ENCODE measurements at regions not wholly inside any gene's neighbourhood (a gene's known extent, or its start where the extent isn't known, plus 50 kb on each side); places are given as distances from the start of the nearest gene placed in this dataset.

- no peaks in the 10 kb centered on the region for H3K27me3 Mint-ChIP-seq
- H3K4me3 Mint-ChIP-seq, result no peak overlapping the region
- H3K36me3 Mint-ChIP-seq (ENCODE audit: insufficient read depth), result no peaks in the 10 kb centered on the region
- DNase-seq (ENCODE audit: low spot score in 2 of 2) (no peak), ATAC-seq (replicated peaks; ENCODE audit: extremely low read depth, poor library complexity, severe bottlenecking) (no peak)
- H3K9me3 Mint-ChIP-seq, result peaks cover 18% of the 10 kb centered on the region
- no peaks in the 10 kb centered on the region for H3K4me1 Mint-ChIP-seq
- H3K27ac Mint-ChIP-seq (ENCODE audit: low read depth), result no peak overlapping the region
Measured at GRCh38 chr5:125179612-125180011, 433.2 kb upstream of the ZNF608 start.

- ATAC-seq (replicated peaks; ENCODE audit: extremely low read depth, poor library complexity, severe bottlenecking) (no peak), DNase-seq (ENCODE audit: low spot score in 2 of 2) (no peak)
- Mint-ChIP-seq H3K27ac (ENCODE audit: low read depth) (no peak overlapping the region), H3K27me3 (no peaks in the 10 kb centered on the region), H3K36me3 (ENCODE audit: insufficient read depth) (no peaks in the 10 kb centered on the region), H3K4me1 (no peaks in the 10 kb centered on the region), H3K9me3 (peaks cover 19% of the 10 kb centered on the region), H3K4me3 (no peak overlapping the region)
Measured at GRCh38 chr5:125180231-125180829, 433.9 kb upstream of the ZNF608 start.

DNA sequence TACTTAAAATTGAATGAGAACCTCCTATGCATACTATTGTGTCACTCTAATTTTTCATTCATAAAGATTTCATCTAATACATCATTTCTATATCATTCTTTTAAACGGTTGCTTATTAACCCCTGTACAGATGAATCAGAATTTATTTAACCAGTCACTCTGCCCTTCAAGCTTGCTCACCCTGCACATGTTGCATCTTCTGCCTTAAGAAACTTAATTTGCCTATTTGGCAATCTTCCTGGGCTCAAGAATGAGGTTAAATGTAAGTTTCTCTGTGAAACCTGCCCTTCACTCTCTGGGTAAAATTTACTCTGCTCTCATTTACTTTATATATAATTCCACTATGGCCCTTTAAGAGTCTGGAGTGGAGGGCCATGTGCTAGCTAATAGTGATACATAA, 434.7 kb upstream of the ZNF608 start:
- ATAC-seq (replicated peaks; ENCODE audit: extremely low read depth, poor library complexity, severe bottlenecking), result no peak
- Mint-ChIP-seq H3K36me3 (ENCODE audit: insufficient read depth) (no peaks in the 10 kb centered on the region), H3K4me1 (no peaks in the 10 kb centered on the region), H3K9me3 (peaks cover 28% of the 10 kb centered on the region), H3K4me3 (no peak overlapping the region), H3K27me3 (no peaks in the 10 kb centered on the region), H3K27ac (ENCODE audit: low read depth) (no peak overlapping the region)
- DNase-seq (ENCODE audit: low spot score in 2 of 2), result no peak

- H3K27me3 Mint-ChIP-seq, result no peaks in the 10 kb centered on the region
- no peak overlapping the region for H3K4me3 Mint-ChIP-seq
- H3K36me3 Mint-ChIP-seq (ENCODE audit: insufficient read depth), result no peaks in the 10 kb centered on the region
- DNase-seq (ENCODE audit: low spot score in 2 of 2) (no peak), ATAC-seq (replicated peaks; ENCODE audit: extremely low read depth, poor library complexity, severe bottlenecking) (no peak)
- no peaks in the 10 kb centered on the region for H3K4me1 Mint-ChIP-seq
- H3K9me3 Mint-ChIP-seq, result peaks cover 30% of the 10 kb centered on the region
- H3K27ac Mint-ChIP-seq (ENCODE audit: low read depth), result no peak overlapping the region
Measured at GRCh38 chr5:125181955-125182354, 435.5 kb upstream of the ZNF608 start.

GRCh38 chr5:125185740-125186139, 439.3 kb upstream of the ZNF608 start:
- Mint-ChIP-seq H3K27me3 (no peaks in the 10 kb centered on the region), H3K4me1 (no peaks in the 10 kb centered on the region), H3K9me3 (peaks cover 12% of the 10 kb centered on the region), H3K4me3 (no peak overlapping the region), H3K36me3 (ENCODE audit: insufficient read depth) (no peaks in the 10 kb centered on the region), H3K27ac (ENCODE audit: low read depth) (no peak overlapping the region)
- DNase-seq (ENCODE audit: low spot score in 2 of 2) (no peak), ATAC-seq (replicated peaks; ENCODE audit: extremely low read depth, poor library complexity, severe bottlenecking) (no peak)

GRCh38 chr5:125186911-125187375, 440.5 kb upstream of the ZNF608 start:
- no peaks in the 10 kb centered on the region for H3K4me1 Mint-ChIP-seq
- H3K4me3 Mint-ChIP-seq, result no peak overlapping the region
- no peaks in the 10 kb centered on the region for H3K27me3 Mint-ChIP-seq

GRCh38 chr5:125189531-125189941, 443.1 kb upstream of the ZNF608 start:
- Mint-ChIP-seq H3K4me1 (no peaks in the 10 kb centered on the region), H3K4me3 (no peak overlapping the region)

More at GRCh38 chr5:125186911-125187375, 440.5 kb upstream of the ZNF608 start:
- H3K9me3 Mint-ChIP-seq, result peaks cover 12% of the 10 kb centered on the region
- no peak for DNase-seq (ENCODE audit: low spot score in 2 of 2)
- ATAC-seq (replicated peaks; ENCODE audit: extremely low read depth, poor library complexity, severe bottlenecking), result no peak
- H3K36me3 Mint-ChIP-seq (ENCODE audit: insufficient read depth), result no peaks in the 10 kb centered on the region
- no peak overlapping the region for H3K27ac Mint-ChIP-seq (ENCODE audit: low read depth)

GRCh38 chr5:125190232-125191087, 444.0 kb upstream of the ZNF608 start:
- Mint-ChIP-seq H3K36me3 (ENCODE audit: insufficient read depth) (no peaks in the 10 kb centered on the region), H3K27ac (ENCODE audit: low read depth) (no peak overlapping the region), H3K4me3 (no peak overlapping the region), H3K27me3 (no peaks in the 10 kb centered on the region), H3K9me3 (peaks cover 9% of the 10 kb centered on the region), H3K4me1 (no peaks in the 10 kb centered on the region)
- ATAC-seq (replicated peaks; ENCODE audit: extremely low read depth, poor library complexity, severe bottlenecking), result no peak
- DNase-seq (ENCODE audit: low spot score in 2 of 2), result no peak

More at GRCh38 chr5:125189531-125189941, 443.1 kb upstream of the ZNF608 start:
- no peaks in the 10 kb centered on the region for H3K27me3 Mint-ChIP-seq
- H3K9me3 Mint-ChIP-seq, result peaks cover 12% of the 10 kb centered on the region
- no peak overlapping the region for H3K27ac Mint-ChIP-seq (ENCODE audit: low read depth)
- DNase-seq (ENCODE audit: low spot score in 2 of 2) (no peak), ATAC-seq (replicated peaks; ENCODE audit: extremely low read depth, poor library complexity, severe bottlenecking) (no peak)
- H3K36me3 Mint-ChIP-seq (ENCODE audit: insufficient read depth), result no peaks in the 10 kb centered on the region

GRCh38 chr5:125194883-125195282, 448.4 kb upstream of the ZNF608 start:
- no peaks in the 10 kb centered on the region for H3K27me3 Mint-ChIP-seq
- no peaks in the 10 kb centered on the region for H3K4me1 Mint-ChIP-seq
- H3K9me3 Mint-ChIP-seq, result no peaks in the 10 kb centered on the region
- ATAC-seq (replicated peaks; ENCODE audit: extremely low read depth, poor library complexity, severe bottlenecking) (no peak), DNase-seq (ENCODE audit: low spot score in 2 of 2) (no peak)
- H3K4me3 Mint-ChIP-seq, result no peak overlapping the region
- H3K36me3 Mint-ChIP-seq (ENCODE audit: insufficient read depth), result no peaks in the 10 kb centered on the region
- no peak overlapping the region for H3K27ac Mint-ChIP-seq (ENCODE audit: low read depth)

DNA sequence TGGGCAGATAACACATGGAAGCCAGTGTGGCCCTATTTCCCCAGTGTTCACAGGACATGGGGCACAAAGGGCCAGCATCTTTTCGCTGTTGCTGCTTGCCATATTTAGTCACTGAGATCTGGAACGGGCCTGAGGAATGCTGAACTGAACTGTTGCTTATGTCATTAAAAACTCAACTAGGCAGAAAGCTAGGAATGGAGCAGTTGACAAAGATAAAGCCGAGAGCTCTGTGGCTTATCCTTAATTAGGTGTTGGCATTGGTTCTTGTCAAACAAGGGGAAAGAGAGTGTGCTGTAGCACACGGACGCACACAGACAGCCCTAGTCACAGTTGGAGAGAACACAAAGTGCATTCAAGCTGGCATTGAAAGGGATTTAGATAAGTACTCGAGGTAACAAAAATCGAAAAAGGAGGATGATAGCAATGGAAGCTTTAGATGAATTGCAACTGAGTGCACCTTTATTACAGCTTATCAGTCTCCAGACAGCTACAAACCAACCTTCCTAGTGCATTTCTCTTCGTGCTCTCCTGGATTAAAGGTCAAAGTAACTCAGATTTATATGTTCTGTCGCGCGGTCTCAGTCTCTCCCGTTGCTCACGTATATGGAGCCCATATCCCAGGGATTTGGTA, 450.2 kb upstream of the ZNF608 start:
- no peak overlapping the region for H3K27ac Mint-ChIP-seq (ENCODE audit: low read depth)
- no peaks in the 10 kb centered on the region for H3K36me3 Mint-ChIP-seq (ENCODE audit: insufficient read depth)
- H3K4me1 Mint-ChIP-seq, result no peaks in the 10 kb centered on the region
- no peak for DNase-seq (ENCODE audit: low spot score in 2 of 2)
- H3K4me3 Mint-ChIP-seq, result no peak overlapping the region
- no peaks in the 10 kb centered on the region for H3K9me3 Mint-ChIP-seq
- no peak for ATAC-seq (replicated peaks; ENCODE audit: extremely low read depth, poor library complexity, severe bottlenecking)
- H3K27me3 Mint-ChIP-seq, result no peaks in the 10 kb centered on the region

- Mint-ChIP-seq H3K27ac (ENCODE audit: low read depth) (no peak overlapping the region), H3K27me3 (no peaks in the 10 kb centered on the region), H3K4me3 (no peak overlapping the region), H3K36me3 (ENCODE audit: insufficient read depth) (no peaks in the 10 kb centered on the region), H3K4me1 (no peaks in the 10 kb centered on the region), H3K9me3 (peaks cover 6% of the 10 kb centered on the region)
- DNase-seq (ENCODE audit: low spot score in 2 of 2) (no peak), ATAC-seq (replicated peaks; ENCODE audit: extremely low read depth, poor library complexity, severe bottlenecking) (no peak)
Measured at GRCh38 chr5:125197321-125197720, 450.9 kb upstream of the ZNF608 start.

GRCh38 chr5:125198270-125198974, 452.0 kb upstream of the ZNF608 start:
- peaks cover 6% of the 10 kb centered on the region for H3K9me3 Mint-ChIP-seq
- H3K27ac Mint-ChIP-seq (ENCODE audit: low read depth), result no peak overlapping the region
- ATAC-seq (replicated peaks; ENCODE audit: extremely low read depth, poor library complexity, severe bottlenecking), result no peak
- no peak for DNase-seq (ENCODE audit: low spot score in 2 of 2)
- no peaks in the 10 kb centered on the region for H3K4me1 Mint-ChIP-seq
- H3K4me3 Mint-ChIP-seq, result no peak overlapping the region
- H3K27me3 Mint-ChIP-seq, result no peaks in the 10 kb centered on the region
- no peaks in the 10 kb centered on the region for H3K36me3 Mint-ChIP-seq (ENCODE audit: insufficient read depth)
